ENCODE measurements at regions not wholly inside any gene's neighbourhood (a gene's known extent, or its start where the extent isn't known, plus 50 kb on each side); places are given as distances from the start of the nearest gene placed in this dataset.

- TF ChIP-seq GATA3 (IDR thresholded peaks at IDR 0.05; ENCODE audit: low read depth, low read length) (no peak), GATA2 (IDR thresholded peaks at IDR 0.05; ENCODE audit: low read depth, low read length) (no peak)
Observed at GRCh38 chr12:46067094-46067493, 76.7 kb upstream of the SCAF11 start.

- TF ChIP-seq GATA3 (IDR thresholded peaks at IDR 0.05; ENCODE audit: low read depth, low read length) (no peak), GATA2 (IDR thresholded peaks at IDR 0.05; ENCODE audit: low read depth, low read length) (no peak)
Observed at GRCh38 chr12:46065412-46066166, 75.2 kb upstream of the SCAF11 start.

GRCh38 chr12:46064548-46064947, 74.2 kb upstream of the SCAF11 start:
- no peak for TF ChIP-seq GATA2 (IDR thresholded peaks at IDR 0.05; ENCODE audit: low read depth, low read length)
- TF ChIP-seq GATA3 (IDR thresholded peaks at IDR 0.05; ENCODE audit: low read depth, low read length) = no peak

- TF ChIP-seq GATA2 (IDR thresholded peaks at IDR 0.05; ENCODE audit: low read depth, low read length) (no peak), GATA3 (IDR thresholded peaks at IDR 0.05; ENCODE audit: low read depth, low read length) (no peak)
Observed at GRCh38 chr12:46050805-46051204, 60.4 kb upstream of the SCAF11 start.

- TF ChIP-seq GATA2 (IDR thresholded peaks at IDR 0.05; ENCODE audit: low read depth, low read length) = no peak
- TF ChIP-seq GATA3 (IDR thresholded peaks at IDR 0.05; ENCODE audit: low read depth, low read length) = no peak
Observed at GRCh38 chr12:46049665-46050064, 59.3 kb upstream of the SCAF11 start.

GRCh38 chr12:46046436-46046835, 56.1 kb upstream of the SCAF11 start:
- TF ChIP-seq GATA2 (IDR thresholded peaks at IDR 0.05; ENCODE audit: low read depth, low read length) = no peak
- no peak for TF ChIP-seq GATA3 (IDR thresholded peaks at IDR 0.05; ENCODE audit: low read depth, low read length)

- no peak for TF ChIP-seq GATA3 (IDR thresholded peaks at IDR 0.05; ENCODE audit: low read depth, low read length)
- TF ChIP-seq GATA2 (IDR thresholded peaks at IDR 0.05; ENCODE audit: low read depth, low read length) = no peak
Observed at GRCh38 chr12:46043972-46044520, 53.7 kb upstream of the SCAF11 start.
